Kasumi-1 (cell line): ENCODE measurements at regions not wholly inside any gene's neighbourhood (a gene's known extent, or its start where the extent isn't known, plus 50 kb on each side); places are given as distances from the start of the nearest gene placed in this dataset.

Experiments
- DNase-seq, 2 experiments: peaks; one replicate each; lab custom pipeline; 2025; lab: John Stamatoyannopoulos, UW

- no peak for DNase-seq
Observed at GRCh38 chr20:2236256-2236655, 59.5 kb upstream of the TGM3 start.

- no peak for DNase-seq
Observed at GRCh38 chr20:2237059-2237458, 58.7 kb upstream of the TGM3 start.

DNA sequence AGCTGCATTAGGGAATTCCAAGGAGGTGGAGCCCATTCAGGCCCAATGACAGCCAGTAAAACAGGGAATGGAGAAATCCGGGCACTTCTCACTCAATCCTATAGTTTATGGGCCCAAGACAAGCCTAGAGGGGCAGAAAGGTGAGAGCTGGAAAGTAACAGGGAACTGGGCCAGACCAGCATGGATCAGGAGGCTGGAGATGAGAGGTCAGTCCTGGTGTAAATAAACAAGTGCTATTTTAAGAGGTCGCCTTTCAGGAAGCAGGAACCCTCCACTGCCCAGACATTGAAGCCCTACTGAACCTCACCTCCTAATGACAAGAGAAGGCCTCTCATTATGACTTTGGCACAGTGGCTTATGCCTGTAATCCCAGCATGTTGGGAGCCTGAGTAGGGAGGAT lies 57.2 kb upstream of the TGM3 start:
- DNase-seq, result no peak

DNA sequence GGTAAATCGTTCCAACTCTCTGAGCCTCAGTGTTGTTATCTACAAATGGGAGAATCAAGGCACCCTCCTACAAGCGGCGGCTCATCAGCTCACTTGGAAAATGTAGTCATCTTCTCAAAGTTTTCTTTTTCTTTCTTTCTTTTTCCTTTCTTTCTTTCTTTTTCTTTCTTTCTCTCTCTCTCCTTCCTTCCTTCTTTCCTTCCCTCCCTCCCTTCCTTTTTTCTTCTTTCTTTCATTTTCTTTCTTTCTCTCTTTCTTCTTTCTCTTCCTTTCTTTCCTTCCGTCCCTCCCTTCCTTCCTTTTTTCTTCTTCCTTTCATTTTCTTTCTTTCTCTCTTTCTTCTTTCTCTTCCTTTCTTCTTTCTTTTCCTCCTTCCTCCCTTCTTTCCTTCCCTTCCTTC lies 55.0 kb upstream of the TGM3 start:
- DNase-seq, result no peak

GRCh38 chr20:2242678-2243077 lies 53.1 kb upstream of the TGM3 start:
- DNase-seq, result no peak

- DNase-seq, result no peak
Observed at GRCh38 chr20:2244523-2244922, 51.3 kb upstream of the TGM3 start.

- DNase-seq, result no peak
Observed at GRCh38 chr20:2244993-2245392, 50.8 kb upstream of the TGM3 start.

DNA sequence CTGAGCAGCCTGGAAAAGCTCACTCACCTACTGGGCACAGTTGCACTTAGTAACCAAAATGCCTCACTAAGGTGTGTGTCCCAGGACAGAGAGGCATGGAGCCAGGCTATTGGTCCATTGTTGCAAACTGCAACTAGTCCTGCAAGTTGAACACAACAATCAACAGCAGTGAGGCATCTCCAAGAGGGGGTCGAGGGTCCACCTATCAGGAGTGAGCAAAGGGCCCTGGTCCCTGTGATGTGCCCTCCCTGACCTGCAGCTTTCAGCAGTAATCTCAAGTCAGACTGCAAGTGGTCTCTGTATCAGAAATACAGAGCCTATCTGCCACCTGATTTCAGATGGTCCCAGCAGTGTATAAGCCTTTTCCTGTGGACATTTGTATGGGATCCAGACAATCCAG lies 50.2 kb upstream of the TGM3 start:
- DNase-seq, result no peak
